ENCODE measurements at regions not wholly inside any gene's neighbourhood (a gene's known extent, or its start where the extent isn't known, plus 50 kb on each side); places are given as distances from the start of the nearest gene placed in this dataset.
"Not testable (repeated sequence)": the region's sequence is repeated elsewhere in the genome, so short reads cannot be mapped to it uniquely, and the experiment has no call there.

DNA sequence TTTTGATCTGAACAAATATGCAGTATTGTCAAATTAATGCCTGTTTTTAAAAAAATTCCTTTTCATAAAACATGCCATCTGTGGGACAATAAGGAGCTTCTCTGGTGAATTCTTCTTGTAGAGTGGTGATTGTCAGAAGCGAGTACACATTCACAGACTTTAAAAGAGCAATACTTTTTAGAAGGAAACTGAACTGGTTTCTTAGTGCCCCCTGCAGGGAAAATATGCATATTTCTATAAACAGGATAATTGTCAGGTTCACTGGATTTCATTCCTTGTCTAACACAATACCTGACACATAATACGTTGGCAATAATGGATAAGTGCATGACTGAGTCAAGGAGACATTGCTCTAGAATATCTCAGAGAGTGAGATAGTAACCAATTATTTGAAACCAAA lies 133.7 kb downstream of the KIF4B start:
- DNase-seq (ENCODE audit: low spot score), result no peak
- TF ChIP-seq, protein P1, sequence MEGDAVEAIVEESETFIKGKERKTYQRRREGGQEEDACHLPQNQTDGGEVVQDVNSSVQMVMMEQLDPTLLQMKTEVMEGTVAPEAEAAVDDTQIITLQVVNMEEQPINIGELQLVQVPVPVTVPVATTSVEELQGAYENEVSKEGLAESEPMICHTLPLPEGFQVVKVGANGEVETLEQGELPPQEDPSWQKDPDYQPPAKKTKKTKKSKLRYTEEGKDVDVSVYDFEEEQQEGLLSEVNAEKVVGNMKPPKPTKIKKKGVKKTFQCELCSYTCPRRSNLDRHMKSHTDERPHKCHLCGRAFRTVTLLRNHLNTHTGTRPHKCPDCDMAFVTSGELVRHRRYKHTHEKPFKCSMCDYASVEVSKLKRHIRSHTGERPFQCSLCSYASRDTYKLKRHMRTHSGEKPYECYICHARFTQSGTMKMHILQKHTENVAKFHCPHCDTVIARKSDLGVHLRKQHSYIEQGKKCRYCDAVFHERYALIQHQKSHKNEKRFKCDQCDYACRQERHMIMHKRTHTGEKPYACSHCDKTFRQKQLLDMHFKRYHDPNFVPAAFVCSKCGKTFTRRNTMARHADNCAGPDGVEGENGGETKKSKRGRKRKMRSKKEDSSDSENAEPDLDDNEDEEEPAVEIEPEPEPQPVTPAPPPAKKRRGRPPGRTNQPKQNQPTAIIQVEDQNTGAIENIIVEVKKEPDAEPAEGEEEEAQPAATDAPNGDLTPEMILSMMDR (IDR thresholded peaks at IDR 0.05), result peak; percentile 42
- no peak overlapping the region for H3K4me3 ChIP-seq
- H3K27ac ChIP-seq, result no peak overlapping the region

DNA sequence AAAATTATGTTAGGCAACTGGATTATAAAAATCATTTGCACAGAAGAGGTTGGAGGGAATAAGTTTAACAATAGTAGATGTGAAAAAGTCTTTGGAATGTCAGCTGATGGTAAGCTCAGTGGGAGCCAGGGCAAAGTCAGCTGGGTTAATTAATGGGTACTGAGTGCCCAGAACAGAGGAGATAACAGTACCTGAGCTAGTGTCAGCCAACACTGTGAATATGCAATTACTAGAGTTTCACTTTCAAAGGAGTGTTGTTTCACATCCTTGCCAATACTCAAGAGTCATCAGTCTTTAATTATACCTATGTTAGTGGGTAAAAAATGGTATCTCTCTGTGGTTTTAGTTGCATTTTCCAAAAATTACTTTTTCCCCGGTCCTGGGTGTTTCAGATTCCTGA lies 135.1 kb downstream of the KIF4B start:
- DNase-seq (ENCODE audit: low spot score), result no peak
- no peak overlapping the region for H3K27ac ChIP-seq
- H3K4me3 ChIP-seq, result no peak overlapping the region
- TF ChIP-seq, protein P1 (IDR thresholded peaks at IDR 0.05), result no peak

DNA sequence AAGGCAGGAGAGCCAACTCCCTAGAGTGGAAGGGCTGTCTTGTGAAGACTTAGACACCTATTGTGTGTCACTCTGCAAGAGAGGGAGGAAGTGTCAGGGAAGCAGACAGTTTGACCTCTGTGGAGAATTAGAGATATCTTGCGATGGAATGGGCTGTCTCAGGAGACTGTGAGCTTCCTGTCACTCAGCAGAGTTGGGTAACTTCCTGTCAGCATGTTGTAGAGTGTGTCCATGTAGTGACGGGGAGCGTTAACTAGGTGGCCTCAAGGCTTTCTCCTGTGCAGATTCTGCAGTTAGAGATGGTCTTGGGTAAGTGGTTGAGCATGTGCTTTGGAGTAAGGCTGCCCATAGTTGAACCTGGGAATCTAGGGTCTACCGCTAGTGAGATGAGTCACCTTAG lies 136.5 kb downstream of the KIF4B start:
- no peak overlapping the region for H3K4me3 ChIP-seq
- TF ChIP-seq, protein P1 (IDR thresholded peaks at IDR 0.05), result no peak
- H3K27ac ChIP-seq, result no peak overlapping the region
- no peak for DNase-seq (ENCODE audit: low spot score)

DNA sequence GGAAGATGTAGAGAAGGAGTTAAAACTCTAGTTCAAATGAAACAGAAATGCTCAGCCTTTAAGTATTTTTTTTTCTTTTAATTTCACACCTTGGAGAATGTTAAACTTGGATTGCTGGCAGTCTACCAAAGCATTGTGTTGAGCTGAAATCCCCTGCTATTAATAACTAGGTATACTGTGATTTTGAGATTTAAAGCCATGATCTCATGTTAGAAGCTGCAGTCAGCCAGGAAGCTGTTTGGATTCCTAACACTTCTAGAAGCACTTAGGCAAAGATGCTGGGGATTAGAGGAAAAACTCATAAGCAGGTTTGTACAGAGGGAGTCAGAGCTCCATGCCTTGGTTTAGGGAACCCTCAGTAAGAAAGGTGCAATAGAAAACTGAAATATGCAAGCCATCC lies 141.4 kb downstream of the KIF4B start:
- H3K27ac ChIP-seq, result no peak overlapping the region
- no peak for DNase-seq (ENCODE audit: low spot score)
- H3K4me3 ChIP-seq, result no peak overlapping the region
- TF ChIP-seq, protein P1 (IDR thresholded peaks at IDR 0.05), result no peak

DNA sequence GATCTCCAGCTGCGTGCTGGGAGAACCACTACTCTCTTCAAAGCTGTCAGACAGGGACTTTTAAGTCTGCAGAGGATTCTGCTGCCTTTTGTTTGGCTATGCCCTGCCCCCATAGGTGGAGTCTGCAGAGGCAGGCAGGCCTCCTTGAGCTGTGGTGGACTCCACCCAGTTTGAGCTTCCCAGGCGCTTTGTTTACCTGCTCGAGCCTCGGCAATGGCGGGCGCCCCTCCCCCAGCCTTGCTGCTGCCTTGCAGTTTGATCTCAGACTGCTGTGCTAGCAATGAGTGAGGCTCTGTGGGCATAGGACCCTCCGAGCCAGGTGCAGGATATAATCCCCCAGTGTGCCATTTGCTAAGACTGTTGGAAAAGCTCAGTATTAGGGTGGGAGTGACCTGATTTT lies 149.5 kb downstream of the KIF4B start:
- not testable (repeated sequence) for H3K4me3 ChIP-seq

DNA sequence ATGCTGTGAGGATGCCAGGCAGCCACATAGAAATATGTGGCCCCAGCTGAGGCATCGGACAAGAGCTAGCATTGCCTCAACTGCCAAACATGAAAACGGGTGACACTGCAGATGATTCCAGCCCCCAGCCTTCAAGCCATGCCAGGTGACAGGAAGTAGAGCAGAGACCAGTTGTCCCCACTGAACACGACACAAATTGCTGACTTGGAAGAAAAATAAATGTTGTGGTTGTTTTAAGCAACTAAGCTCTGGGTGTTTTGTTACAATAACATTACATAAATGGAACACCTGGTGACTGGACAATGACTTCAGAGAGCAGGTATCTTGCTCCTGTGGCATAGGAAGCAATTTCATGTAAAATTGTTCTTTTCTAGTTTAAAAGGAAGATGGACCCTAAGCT lies 154.2 kb downstream of the KIF4B start:
- no peak for DNase-seq (ENCODE audit: low spot score)
- TF ChIP-seq, protein P1 (IDR thresholded peaks at IDR 0.05), result no peak
- Histone ChIP-seq H3K4me3 (no peak overlapping the region), H3K27ac (no peak overlapping the region)

More for the DNA sequence above, 149.5 kb downstream of the KIF4B start:
- H3K27ac ChIP-seq; DNase-seq (ENCODE audit: low spot score): not testable (repeated sequence)

DNA sequence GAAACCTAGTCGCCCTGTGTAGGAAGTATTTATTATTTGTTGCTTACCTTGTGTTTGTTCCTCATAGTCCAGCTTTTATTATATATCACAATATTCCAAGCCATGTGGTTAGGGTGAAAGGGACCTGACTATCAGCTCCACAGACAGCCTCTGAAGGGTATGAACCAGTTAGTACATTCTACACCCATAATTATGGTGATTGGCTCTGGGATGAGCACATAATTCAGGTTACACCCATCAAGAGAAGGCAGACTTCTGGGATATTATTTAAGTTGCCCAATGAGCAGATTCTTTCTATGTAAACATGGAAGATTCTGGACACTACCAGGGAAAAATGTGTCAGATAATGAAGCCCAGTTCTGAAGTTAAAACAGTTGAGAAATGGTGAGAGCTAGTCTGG lies 168.0 kb downstream of the KIF4B start:
- Histone ChIP-seq H3K4me3 (no peak overlapping the region), H3K27ac (no peak overlapping the region)
- TF ChIP-seq, protein P1 (IDR thresholded peaks at IDR 0.05), result no peak
- no peak for DNase-seq (ENCODE audit: low spot score)

DNA sequence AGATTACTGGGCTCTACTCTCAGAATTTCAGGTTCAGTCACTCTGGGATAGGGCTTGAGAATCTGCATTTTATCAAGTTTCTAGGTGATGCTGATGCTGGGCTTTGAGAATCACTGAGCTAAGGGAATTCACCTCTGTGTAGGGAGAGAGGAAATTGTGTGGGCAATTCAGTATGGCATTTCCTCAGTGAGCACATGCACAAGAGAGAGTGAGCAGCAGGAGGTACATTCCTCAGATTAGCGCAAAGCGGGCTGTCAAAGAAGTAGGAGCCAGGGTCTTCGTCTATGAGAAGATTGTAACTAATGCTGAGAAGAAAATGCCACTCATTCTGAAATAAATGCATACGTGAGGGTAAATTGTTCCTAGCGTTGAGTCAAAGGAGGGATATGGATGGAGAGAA lies 175.9 kb downstream of the KIF4B start:
- TF ChIP-seq, protein P1 (IDR thresholded peaks at IDR 0.05), result no peak
- DNase-seq (ENCODE audit: low spot score), result no peak
- H3K27ac ChIP-seq, result no peak overlapping the region

More for the DNA sequence above, 175.9 kb downstream of the KIF4B start:
- H3K4me3 ChIP-seq, result no peak overlapping the region
